A549 (cell line): ENCODE measurements at regions not wholly inside any gene's neighbourhood (a gene's known extent, or its start where the extent isn't known, plus 50 kb on each side); places are given as distances from the start of the nearest gene placed in this dataset.

Experiments
- ATAC-seq, 2 experiments: fragments of 200-7000 bp in 1 of 2; fragments of >200 bp in 1 of 2; cut with Nextera tagmentation in 1 of 2; cut with Tn5 transposase in 1 of 2; 3 replicates each; pipeline versions ENCODE4 v1.8.0 to v1.9.1; 2018 to 2020; ENCODE audit warnings: mild to moderate bottlenecking in 1 of 2, moderate library complexity in 1 of 2
- CTCF ChIA-PET: fragments of 300-600 bp; sonication (Branson Sonifier 250); formaldehyde crosslinking; extraction: SDS; loops from one replicate; lab custom pipeline; 2021; ENCODE audit warnings: antibody characterized with exemption, inconsistent platforms; lab: Yijun Ruan, JAX
- POLR2A ChIA-PET: fragments of 350-600 bp; formaldehyde crosslinking; extraction: SDS; loops from one replicate; lab custom pipeline; 2021; ENCODE audit warnings: antibody characterized with exemption, inconsistent platforms; lab: Yijun Ruan, JAX
- DNase-seq, 2 experiments: peaks; one replicate each; pipeline versions ENCODE4 v3.0.0 to v3.0.0-alpha.2; 2011 to 2016; ENCODE audit warnings: low read depth in 1 of 2, low spot score in 1 of 2
- FAIRE-seq: peaks from 2 replicates; lab custom pipeline; 2011; peaks lifted over from hg19 to GRCh38; lab: Jason Lieb, UNC
- H3K27ac ChIP-seq, 2 experiments: fragments of >200 bp; sonication (Bioruptor Twin); formaldehyde crosslinking; 3 replicates each; pipeline ENCODE4 v1.5.1; 2016 to 2017
- H3K4me1 ChIP-seq: fragments of >200 bp; sonication (Bioruptor Twin); formaldehyde crosslinking; 3 replicates; pipeline ENCODE4 v1.6.1; 2016
- H3K4me2 ChIP-seq: fragments of >200 bp; sonication (Bioruptor Twin); formaldehyde crosslinking; 3 replicates; pipeline ENCODE4 v1.6.1; 2016
- H3K4me3 ChIP-seq: fragments of >200 bp; sonication (Bioruptor Twin); formaldehyde crosslinking; 3 replicates; pipeline ENCODE4 v1.5.1; 2016
- H3K9me3 ChIP-seq: fragments of >200 bp; sonication (Bioruptor Twin); formaldehyde crosslinking; 3 replicates; pipeline ENCODE4 v1.6.1; 2016
- CEBPB ChIP-seq, 2 experiments: fragments of >200 bp in 1 of 2; sonication (Bioruptor Twin) in 1 of 2; formaldehyde crosslinking in 1 of 2; IDR thresholded peaks; 2 replicates each; pipeline ENCODE4 v1.6.1; 2012 to 2016
- EHF ChIP-seq: fragments of 250-450 bp; sonication (Bioruptor Pico); IDR thresholded peaks from 2 replicates; pipeline ENCODE4 v1.5.0; 2020; ENCODE audit warnings: mild to moderate bottlenecking
- EHMT2 ChIP-seq: fragments of 200-600 bp; sonication (generic); IDR thresholded peaks from 2 replicates; pipeline ENCODE4 v1.6.1; 2016; ENCODE audit warnings: antibody characterized with exemption, low read depth, mild to moderate bottlenecking, moderate library complexity
- HEYL ChIP-seq: fragments of 250-450 bp; sonication (Bioruptor Pico); IDR thresholded peaks from 2 replicates; pipeline ENCODE4 v1.8.0; 2021; ENCODE audit warnings: mild to moderate bottlenecking, moderate library complexity
- HOXB13 ChIP-seq: fragments of 250-450 bp; sonication (Bioruptor Pico); IDR thresholded peaks from 2 replicates; pipeline ENCODE4 v1.5.0; 2020; ENCODE audit warnings: low read depth, mild to moderate bottlenecking, moderate library complexity
- HOXB5 ChIP-seq: fragments of 250-450 bp; sonication (Bioruptor Pico); IDR thresholded peaks from 2 replicates; pipeline ENCODE4 v1.5.0; 2020; ENCODE audit warnings: mild to moderate bottlenecking, moderate library complexity
- KDM5A ChIP-seq: fragments of 200-600 bp; sonication (generic); IDR thresholded peaks from 2 replicates; pipeline ENCODE4 v1.6.1; 2016; ENCODE audit warnings: antibody characterized with exemption, mild to moderate bottlenecking
- MYC ChIP-seq: IDR thresholded peaks from 2 replicates; pipeline ENCODE4 v1.6.1; 2012; ENCODE audit warnings: mild to moderate bottlenecking, inconsistent platforms, low read length, improper control_type of control experiment, borderline replicate concordance
- POLR2A ChIP-seq: IDR thresholded peaks from 2 replicates; pipeline ENCODE4 v1.6.1; 2012; ENCODE audit warnings: mild to moderate bottlenecking, low read length
- RAD21 ChIP-seq, 2 experiments: fragments of >200 bp in 1 of 2; sonication (Bioruptor Twin) in 1 of 2; formaldehyde crosslinking in 1 of 2; IDR thresholded peaks in 1 of 2; conservative IDR thresholded peaks in 1 of 2; 2 replicates in 1 of 2; 3 replicates in 1 of 2; pipeline ENCODE4 v1.6.1; 2012 to 2018; ENCODE audit warnings: inconsistent platforms in 1 of 2
- RFX5 ChIP-seq: fragments of 450-650 bp; IDR thresholded peaks from 2 replicates; pipeline ENCODE4 v1.7.1; 2014; ENCODE audit warnings: antibody characterized with exemption, mild to moderate bottlenecking, moderate library complexity
- SREBF2 ChIP-seq: fragments of 450-650 bp; IDR thresholded peaks from 2 replicates; pipeline ENCODE4 v1.6.1; 2014; ENCODE audit warnings: mild to moderate bottlenecking, moderate library complexity
- TP53 ChIP-seq: fragments of 250-450 bp; sonication (Bioruptor Pico); IDR thresholded peaks from 2 replicates; pipeline ENCODE4 v1.5.0; 2021; ENCODE audit warnings: mild to moderate bottlenecking, moderate library complexity
- ZSCAN20 ChIP-seq: fragments of 250-450 bp; sonication (Bioruptor Pico); IDR thresholded peaks from 2 replicates; pipeline ENCODE4 v1.8.0; 2022; ENCODE audit warnings: mild to moderate bottlenecking, moderate library complexity
- WGBS: methylation state at CpG from one replicate; pipeline ENCODE4 v1.1.6; 2017; ENCODE audit errors: missing lambda C conversion rate; 5-methylcytosine and 5-hydroxymethylcytosine counted together
- TF ChIP-seq, protein P1 (sequence below): fragments of >200 bp; sonication (Bioruptor Twin); formaldehyde crosslinking; IDR thresholded peaks from 3 replicates; pipeline ENCODE4 v1.5.1; 2016
- TF ChIP-seq, protein P2 (sequence below): fragments of 200-600 bp; sonication (generic); IDR thresholded peaks from 2 replicates; pipeline ENCODE4 v1.6.1; 2016; ENCODE audit warnings: antibody characterized with exemption, mild to moderate bottlenecking, moderate library complexity
- TF ChIP-seq, protein P3 (sequence below): IDR thresholded peaks from 2 replicates; pipeline ENCODE4 v1.6.1; 2012
- TF ChIP-seq, protein P4 (sequence below): fragments of 450-650 bp; IDR thresholded peaks from 2 replicates; pipeline ENCODE4 v1.6.1; 2014; ENCODE audit warnings: antibody characterized with exemption
- TF ChIP-seq, protein P5 (sequence below): fragments of >200 bp; sonication (Bioruptor Twin); formaldehyde crosslinking; IDR thresholded peaks from 2 replicates; pipeline ENCODE4 v1.6.1; 2016

DNA sequence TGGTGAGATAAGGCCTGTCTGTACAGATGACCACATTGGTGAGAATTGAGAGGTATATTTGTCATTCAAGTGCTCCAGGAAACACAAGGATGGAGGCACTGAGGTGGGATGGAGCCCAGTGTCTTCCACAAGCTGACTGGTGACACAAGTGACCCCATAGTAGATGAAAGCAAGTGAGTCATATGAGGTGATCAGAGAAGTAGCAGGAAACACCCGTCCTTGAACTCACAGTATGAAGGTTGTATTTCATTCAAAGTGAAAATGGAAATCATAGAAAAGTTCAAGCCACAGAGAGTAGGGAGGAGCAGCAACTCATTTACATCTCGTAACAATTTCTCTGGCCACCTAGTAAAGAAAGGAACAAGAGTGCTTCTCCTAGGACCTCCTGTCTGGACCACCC lies 609.8 kb downstream of the HS3ST4 start:
- no peak for FAIRE-seq
- CTCF ChIA-PET: interaction anchor here (0.6 kb wide), 1 partner anchor 19 kb away, joined by 3 read pairs; no protein-coding TSS in a partner anchor
- H3K27ac ChIP-seq: no peak overlapping the region
- no peaks in the 10 kb centered on the region for H3K9me3 ChIP-seq
- WGBS: 0% methylated on average over 2 of the region's 2 CpGs
- no peak for DNase-seq
- ATAC-seq: no peak
- H3K4me2 ChIP-seq: no peak overlapping the region
- H3K4me1 ChIP-seq: no peaks in the 10 kb centered on the region
- POLR2A ChIA-PET: no interaction called here
- H3K4me3 ChIP-seq: no peak overlapping the region
- TF ChIP-seq TP53 (CRISPR knock-in tag): no peak
- no peak for TF ChIP-seq EHF (CRISPR knock-in tag)

DNA sequence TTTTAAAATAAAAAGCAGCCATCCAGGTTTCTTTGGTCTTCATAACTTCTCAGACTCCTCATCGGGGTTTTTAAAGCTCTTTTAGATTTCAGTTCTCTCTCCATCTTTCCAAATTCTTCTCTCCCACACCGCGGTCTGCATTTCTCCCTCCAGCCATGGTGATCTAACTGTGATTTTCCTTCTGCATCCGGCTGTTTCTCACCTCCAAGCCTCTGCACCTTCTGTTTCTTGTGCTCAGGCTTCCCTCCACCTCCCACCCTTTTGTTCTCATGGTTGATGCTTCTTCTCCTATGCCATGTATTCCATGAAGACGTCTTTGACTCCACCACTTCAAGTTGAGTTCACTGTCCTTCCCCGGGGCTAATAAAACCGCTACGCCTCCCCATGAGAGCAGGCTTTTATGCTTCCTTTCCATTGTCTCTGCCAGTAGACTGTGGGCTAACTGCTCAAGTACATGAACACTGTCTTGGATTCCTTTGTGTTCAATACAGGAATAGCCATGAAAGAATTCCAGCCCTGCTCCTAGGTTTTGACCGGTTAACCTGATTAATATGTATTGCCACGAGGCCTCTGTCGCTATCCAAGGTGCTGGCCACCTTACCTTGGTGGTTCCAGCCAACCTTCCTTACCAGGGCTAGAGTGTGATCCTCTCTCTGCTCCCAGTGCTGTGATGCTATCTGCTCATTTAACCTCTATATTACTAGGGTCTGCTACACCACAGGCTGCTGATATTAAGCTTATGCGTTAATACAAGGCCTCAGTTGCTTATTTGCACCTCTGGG lies 625.1 kb downstream of the HS3ST4 start:
- TF ChIP-seq RAD21 (conservative IDR thresholded peaks at IDR 0.05 in 1 of 2, IDR thresholded peaks at IDR 0.05 in 1 of 2): no peak
- TF ChIP-seq, protein P1, sequence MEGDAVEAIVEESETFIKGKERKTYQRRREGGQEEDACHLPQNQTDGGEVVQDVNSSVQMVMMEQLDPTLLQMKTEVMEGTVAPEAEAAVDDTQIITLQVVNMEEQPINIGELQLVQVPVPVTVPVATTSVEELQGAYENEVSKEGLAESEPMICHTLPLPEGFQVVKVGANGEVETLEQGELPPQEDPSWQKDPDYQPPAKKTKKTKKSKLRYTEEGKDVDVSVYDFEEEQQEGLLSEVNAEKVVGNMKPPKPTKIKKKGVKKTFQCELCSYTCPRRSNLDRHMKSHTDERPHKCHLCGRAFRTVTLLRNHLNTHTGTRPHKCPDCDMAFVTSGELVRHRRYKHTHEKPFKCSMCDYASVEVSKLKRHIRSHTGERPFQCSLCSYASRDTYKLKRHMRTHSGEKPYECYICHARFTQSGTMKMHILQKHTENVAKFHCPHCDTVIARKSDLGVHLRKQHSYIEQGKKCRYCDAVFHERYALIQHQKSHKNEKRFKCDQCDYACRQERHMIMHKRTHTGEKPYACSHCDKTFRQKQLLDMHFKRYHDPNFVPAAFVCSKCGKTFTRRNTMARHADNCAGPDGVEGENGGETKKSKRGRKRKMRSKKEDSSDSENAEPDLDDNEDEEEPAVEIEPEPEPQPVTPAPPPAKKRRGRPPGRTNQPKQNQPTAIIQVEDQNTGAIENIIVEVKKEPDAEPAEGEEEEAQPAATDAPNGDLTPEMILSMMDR: no peak
- TF ChIP-seq, protein P2, sequence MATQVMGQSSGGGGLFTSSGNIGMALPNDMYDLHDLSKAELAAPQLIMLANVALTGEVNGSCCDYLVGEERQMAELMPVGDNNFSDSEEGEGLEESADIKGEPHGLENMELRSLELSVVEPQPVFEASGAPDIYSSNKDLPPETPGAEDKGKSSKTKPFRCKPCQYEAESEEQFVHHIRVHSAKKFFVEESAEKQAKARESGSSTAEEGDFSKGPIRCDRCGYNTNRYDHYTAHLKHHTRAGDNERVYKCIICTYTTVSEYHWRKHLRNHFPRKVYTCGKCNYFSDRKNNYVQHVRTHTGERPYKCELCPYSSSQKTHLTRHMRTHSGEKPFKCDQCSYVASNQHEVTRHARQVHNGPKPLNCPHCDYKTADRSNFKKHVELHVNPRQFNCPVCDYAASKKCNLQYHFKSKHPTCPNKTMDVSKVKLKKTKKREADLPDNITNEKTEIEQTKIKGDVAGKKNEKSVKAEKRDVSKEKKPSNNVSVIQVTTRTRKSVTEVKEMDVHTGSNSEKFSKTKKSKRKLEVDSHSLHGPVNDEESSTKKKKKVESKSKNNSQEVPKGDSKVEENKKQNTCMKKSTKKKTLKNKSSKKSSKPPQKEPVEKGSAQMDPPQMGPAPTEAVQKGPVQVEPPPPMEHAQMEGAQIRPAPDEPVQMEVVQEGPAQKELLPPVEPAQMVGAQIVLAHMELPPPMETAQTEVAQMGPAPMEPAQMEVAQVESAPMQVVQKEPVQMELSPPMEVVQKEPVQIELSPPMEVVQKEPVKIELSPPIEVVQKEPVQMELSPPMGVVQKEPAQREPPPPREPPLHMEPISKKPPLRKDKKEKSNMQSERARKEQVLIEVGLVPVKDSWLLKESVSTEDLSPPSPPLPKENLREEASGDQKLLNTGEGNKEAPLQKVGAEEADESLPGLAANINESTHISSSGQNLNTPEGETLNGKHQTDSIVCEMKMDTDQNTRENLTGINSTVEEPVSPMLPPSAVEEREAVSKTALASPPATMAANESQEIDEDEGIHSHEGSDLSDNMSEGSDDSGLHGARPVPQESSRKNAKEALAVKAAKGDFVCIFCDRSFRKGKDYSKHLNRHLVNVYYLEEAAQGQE: peak; percentile 61; the same call in 1 of the 2 replicates
- no peak for TF ChIP-seq RFX5
- H3K4me3 ChIP-seq: no peak overlapping the region
- H3K4me2 ChIP-seq: no peak overlapping the region
- H3K4me1 ChIP-seq: no peaks in the 10 kb centered on the region
- CTCF ChIA-PET: no interaction called here
- no peak for DNase-seq
- ATAC-seq: no peak
- FAIRE-seq: no peak
- WGBS: 13% methylated on average over 12 of the region's 12 CpGs
- POLR2A ChIA-PET: no interaction called here
- H3K27ac ChIP-seq: no peak overlapping the region
- H3K9me3 ChIP-seq: no peaks in the 10 kb centered on the region

DNA sequence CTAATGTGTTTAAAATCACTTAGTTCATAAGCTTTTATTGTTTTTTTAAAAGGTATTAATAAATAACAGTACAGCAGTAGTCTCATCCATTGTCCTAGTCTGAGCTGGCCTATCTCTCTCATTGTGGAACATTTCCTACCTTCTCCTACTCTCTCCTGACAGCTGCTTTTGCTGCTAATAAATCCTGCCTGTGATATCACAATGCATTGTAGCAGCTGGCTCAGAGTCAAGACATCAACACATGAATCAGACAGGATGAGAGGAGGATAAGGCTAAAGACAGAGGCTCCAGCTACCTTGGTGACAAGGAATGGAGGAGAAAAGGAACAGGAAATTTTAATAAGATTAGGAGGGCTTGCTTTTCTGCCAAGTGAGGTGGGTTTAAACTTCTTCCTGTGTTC lies 626.1 kb downstream of the HS3ST4 start:
- Histone ChIP-seq H3K27ac (no peak overlapping the region), H3K4me2 (no peak overlapping the region), H3K4me3 (no peak overlapping the region), H3K4me1 (no peaks in the 10 kb centered on the region), H3K9me3 (no peaks in the 10 kb centered on the region)
- DNase-seq: no peak
- no peak for ATAC-seq
- POLR2A ChIA-PET: no interaction called here
- TF ChIP-seq ZSCAN20 (CRISPR knock-in tag): no peak
- no peak for TF ChIP-seq POLR2A
- TF ChIP-seq HEYL (CRISPR knock-in tag): no peak
- TF ChIP-seq, protein P1: no peak
- no peak for TF ChIP-seq MYC
- TF ChIP-seq KDM5A: no peak
- TF ChIP-seq, protein P3, sequence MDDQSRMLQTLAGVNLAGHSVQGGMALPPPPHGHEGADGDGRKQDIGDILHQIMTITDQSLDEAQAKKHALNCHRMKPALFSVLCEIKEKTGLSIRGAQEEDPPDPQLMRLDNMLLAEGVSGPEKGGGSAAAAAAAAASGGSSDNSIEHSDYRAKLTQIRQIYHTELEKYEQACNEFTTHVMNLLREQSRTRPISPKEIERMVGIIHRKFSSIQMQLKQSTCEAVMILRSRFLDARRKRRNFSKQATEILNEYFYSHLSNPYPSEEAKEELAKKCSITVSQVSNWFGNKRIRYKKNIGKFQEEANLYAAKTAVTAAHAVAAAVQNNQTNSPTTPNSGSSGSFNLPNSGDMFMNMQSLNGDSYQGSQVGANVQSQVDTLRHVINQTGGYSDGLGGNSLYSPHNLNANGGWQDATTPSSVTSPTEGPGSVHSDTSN: no peak
- TF ChIP-seq EHMT2: no peak
- no peak for TF ChIP-seq SREBF2
- TF ChIP-seq, protein P4, sequence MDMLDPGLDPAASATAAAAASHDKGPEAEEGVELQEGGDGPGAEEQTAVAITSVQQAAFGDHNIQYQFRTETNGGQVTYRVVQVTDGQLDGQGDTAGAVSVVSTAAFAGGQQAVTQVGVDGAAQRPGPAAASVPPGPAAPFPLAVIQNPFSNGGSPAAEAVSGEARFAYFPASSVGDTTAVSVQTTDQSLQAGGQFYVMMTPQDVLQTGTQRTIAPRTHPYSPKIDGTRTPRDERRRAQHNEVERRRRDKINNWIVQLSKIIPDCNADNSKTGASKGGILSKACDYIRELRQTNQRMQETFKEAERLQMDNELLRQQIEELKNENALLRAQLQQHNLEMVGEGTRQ: no peak
- no peak for TF ChIP-seq CEBPB (IDR thresholded peaks at IDR 0.05)
- TF ChIP-seq HOXB5 (CRISPR knock-in tag): no peak
- no peak for TF ChIP-seq HOXB13 (CRISPR knock-in tag)
- TF ChIP-seq, protein P5, sequence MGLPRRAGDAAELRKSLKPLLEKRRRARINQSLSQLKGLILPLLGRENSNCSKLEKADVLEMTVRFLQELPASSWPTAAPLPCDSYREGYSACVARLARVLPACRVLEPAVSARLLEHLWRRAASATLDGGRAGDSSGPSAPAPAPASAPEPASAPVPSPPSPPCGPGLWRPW: no peak
- FAIRE-seq: no peak
- CTCF ChIA-PET: no interaction called here
